Vagina (tissue), 2 donors: ENCODE measurements at regions not wholly inside any gene's neighbourhood (a gene's known extent, or its start where the extent isn't known, plus 50 kb on each side); places are given as distances from the start of the nearest gene placed in this dataset.

Source experiments
- DNase-seq, 2 donors: peaks; one replicate each; pipeline ENCODE4 v3.0.0-alpha.2; 2017; ENCODE audit errors: extremely low spot score in 2 of 2
- H3K27ac ChIP-seq: fragments of 200-600 bp; sonication (generic); one replicate; pipeline ENCODE4 v1.5.1; 2019
- H3K27me3 ChIP-seq: fragments of 200-600 bp; sonication (generic); one replicate; pipeline ENCODE4 v1.5.1; 2019
- H3K36me3 ChIP-seq, 2 donors: fragments of 200-600 bp; sonication (generic); one replicate each; pipeline ENCODE4 v1.5.1; 2017 to 2019
- H3K4me1 ChIP-seq: fragments of 200-600 bp; sonication (generic); one replicate; pipeline ENCODE4 v1.5.1; 2019
- H3K4me3 ChIP-seq, 2 donors: fragments of 200-600 bp; sonication (generic); 1 replicate in 1 of 2; 2 replicates in 1 of 2; pipeline ENCODE4 v1.5.1; 2016 to 2019
- H3K9me3 ChIP-seq: fragments of 200-600 bp; sonication (generic); one replicate; pipeline ENCODE4 v1.5.1; 2019
- POLR2A ChIP-seq, 2 donors: fragments of 450-650 bp; IDR thresholded peaks; one replicate each; pipeline ENCODE4 v1.6.1; 2017; ENCODE audit warnings: antibody characterized with exemption in 2 of 2, mild to moderate bottlenecking in 2 of 2, moderate library complexity in 2 of 2
- POLR2AphosphoS5 ChIP-seq, 2 donors: sonication (generic); formaldehyde crosslinking; IDR thresholded peaks; one replicate each; pipeline ENCODE4 v1.9.0; 2017; ENCODE audit warnings: antibody characterized with exemption in 2 of 2, mild to moderate bottlenecking in 2 of 2, low read depth in 1 of 2; ENCODE audit not compliant: insufficient read depth in 1 of 2
- intact Hi-C: fragments of 100-400 bp; cut with DNase I; formaldehyde crosslinking; loops from one replicate; pipeline ENCODE4 v1.15.1; 2023
- TF ChIP-seq, protein P1 (sequence below), 3 experiments: fragments of 450-650 bp in 2 of 3; fragments of 200-600 bp in 1 of 3; sonication (generic) in 1 of 3; IDR thresholded peaks; one replicate each; pipeline ENCODE4 v1.5.1; 2017 to 2019; ENCODE audit warnings: antibody characterized with exemption in 3 of 3, mild to moderate bottlenecking in 2 of 3, moderate library complexity in 2 of 3

DNA sequence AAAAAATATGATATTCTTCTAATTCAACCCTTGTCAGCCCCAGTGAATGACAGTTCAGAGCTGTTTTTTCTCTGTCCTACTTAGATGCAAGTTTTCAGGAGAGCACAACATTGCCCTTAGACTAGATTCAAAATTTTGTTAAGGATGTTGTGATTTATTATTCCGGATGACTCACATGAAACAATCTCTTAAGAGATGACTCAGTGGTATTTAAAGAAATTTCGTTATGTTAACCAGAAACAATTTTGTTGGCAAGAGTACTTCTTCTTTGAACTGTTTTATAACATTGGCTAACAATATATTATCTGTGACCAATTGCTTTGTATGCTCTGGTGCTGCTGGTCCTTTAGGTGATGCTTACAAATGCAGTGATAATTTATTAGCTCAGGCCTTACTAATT is 132.0 kb downstream of the IZUMO3 start:
- TF ChIP-seq POLR2AphosphoS5 (IDR thresholded peaks at IDR 0.05; ENCODE audit: insufficient read depth in 1 of 2, low read depth in 1 of 2) = no peak
- no peak for TF ChIP-seq POLR2A (IDR thresholded peaks at IDR 0.05)
- TF ChIP-seq, protein P1, sequence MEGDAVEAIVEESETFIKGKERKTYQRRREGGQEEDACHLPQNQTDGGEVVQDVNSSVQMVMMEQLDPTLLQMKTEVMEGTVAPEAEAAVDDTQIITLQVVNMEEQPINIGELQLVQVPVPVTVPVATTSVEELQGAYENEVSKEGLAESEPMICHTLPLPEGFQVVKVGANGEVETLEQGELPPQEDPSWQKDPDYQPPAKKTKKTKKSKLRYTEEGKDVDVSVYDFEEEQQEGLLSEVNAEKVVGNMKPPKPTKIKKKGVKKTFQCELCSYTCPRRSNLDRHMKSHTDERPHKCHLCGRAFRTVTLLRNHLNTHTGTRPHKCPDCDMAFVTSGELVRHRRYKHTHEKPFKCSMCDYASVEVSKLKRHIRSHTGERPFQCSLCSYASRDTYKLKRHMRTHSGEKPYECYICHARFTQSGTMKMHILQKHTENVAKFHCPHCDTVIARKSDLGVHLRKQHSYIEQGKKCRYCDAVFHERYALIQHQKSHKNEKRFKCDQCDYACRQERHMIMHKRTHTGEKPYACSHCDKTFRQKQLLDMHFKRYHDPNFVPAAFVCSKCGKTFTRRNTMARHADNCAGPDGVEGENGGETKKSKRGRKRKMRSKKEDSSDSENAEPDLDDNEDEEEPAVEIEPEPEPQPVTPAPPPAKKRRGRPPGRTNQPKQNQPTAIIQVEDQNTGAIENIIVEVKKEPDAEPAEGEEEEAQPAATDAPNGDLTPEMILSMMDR (IDR thresholded peaks at IDR 0.05) = no peak
- Histone ChIP-seq H3K4me3 (no peak overlapping the region), H3K27ac (no peak overlapping the region), H3K9me3 (no peaks in the 10 kb centered on the region), H3K27me3 (no peaks in the 10 kb centered on the region), H3K4me1 (no peaks in the 10 kb centered on the region), H3K36me3 (no peaks in the 10 kb centered on the region)
- intact Hi-C loops = loop anchor here (2.0 kb wide), 1 partner anchor 63 kb away; no protein-coding TSS in a partner anchor
- no peak for DNase-seq

DNA sequence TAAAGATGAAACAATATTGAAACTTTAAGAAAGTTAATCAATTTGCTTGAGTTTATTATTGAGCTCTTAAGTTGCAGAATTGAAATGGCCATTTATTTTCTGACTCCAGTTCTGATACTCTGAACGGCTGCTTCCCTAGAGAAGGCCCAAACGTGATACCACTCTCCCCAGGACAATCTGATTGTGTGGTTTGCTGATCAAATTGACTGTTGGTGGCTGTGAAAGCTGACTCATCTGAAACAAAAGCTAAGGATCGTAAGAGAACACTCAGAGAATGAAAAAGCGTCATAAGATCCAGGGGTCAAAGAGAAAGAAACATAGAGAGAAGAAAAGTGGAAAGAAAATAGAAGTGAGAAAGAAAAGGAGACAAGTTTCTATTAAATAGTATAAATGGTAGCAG is 147.2 kb downstream of the IZUMO3 start:
- intact Hi-C loops = no loop called here

DNA sequence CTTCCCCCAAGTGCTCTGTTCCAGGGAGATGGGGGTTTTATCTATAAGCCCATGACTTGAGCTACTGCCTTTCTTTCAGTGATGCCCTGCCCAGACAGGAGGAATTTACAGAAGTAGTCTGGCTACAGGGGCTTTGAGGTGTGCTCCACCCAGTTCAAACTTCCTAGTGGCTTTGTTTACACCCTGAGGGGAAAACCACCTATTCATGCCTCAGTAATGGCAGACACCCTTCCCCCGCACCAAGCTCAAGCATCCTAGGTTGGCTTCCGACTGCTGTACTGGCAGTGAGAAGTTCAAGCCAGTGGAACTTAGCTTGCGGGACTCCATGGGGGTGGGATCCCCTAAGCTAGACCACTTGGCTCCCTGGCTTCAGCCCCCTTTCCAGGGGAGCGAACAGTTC is 154.6 kb downstream of the IZUMO3 start:
- H3K27ac ChIP-seq = no peak overlapping the region
- H3K4me1 ChIP-seq = no peaks in the 10 kb centered on the region
- no peaks in the 10 kb centered on the region for H3K36me3 ChIP-seq
- no peak for DNase-seq
- H3K4me3 ChIP-seq = no peak overlapping the region
- TF ChIP-seq POLR2AphosphoS5 (IDR thresholded peaks at IDR 0.05; ENCODE audit: insufficient read depth in 1 of 2, low read depth in 1 of 2) (no peak), POLR2A (IDR thresholded peaks at IDR 0.05) (no peak)
- TF ChIP-seq, protein P1 (IDR thresholded peaks at IDR 0.05) = no peak
- no peaks in the 10 kb centered on the region for H3K9me3 ChIP-seq
- intact Hi-C loops = no loop called here
- H3K27me3 ChIP-seq = no peaks in the 10 kb centered on the region

More for the DNA sequence above, 147.2 kb downstream of the IZUMO3 start:
- Histone ChIP-seq H3K9me3 (no peaks in the 10 kb centered on the region), H3K4me1 (no peaks in the 10 kb centered on the region), H3K27me3 (no peaks in the 10 kb centered on the region), H3K27ac (no peak overlapping the region), H3K36me3 (no peaks in the 10 kb centered on the region), H3K4me3 (no peak overlapping the region)
- TF ChIP-seq POLR2AphosphoS5 (IDR thresholded peaks at IDR 0.05; ENCODE audit: insufficient read depth in 1 of 2, low read depth in 1 of 2) (no peak), POLR2A (IDR thresholded peaks at IDR 0.05) (no peak)
- TF ChIP-seq, protein P1 (IDR thresholded peaks at IDR 0.05) = no peak
- no peak for DNase-seq

DNA sequence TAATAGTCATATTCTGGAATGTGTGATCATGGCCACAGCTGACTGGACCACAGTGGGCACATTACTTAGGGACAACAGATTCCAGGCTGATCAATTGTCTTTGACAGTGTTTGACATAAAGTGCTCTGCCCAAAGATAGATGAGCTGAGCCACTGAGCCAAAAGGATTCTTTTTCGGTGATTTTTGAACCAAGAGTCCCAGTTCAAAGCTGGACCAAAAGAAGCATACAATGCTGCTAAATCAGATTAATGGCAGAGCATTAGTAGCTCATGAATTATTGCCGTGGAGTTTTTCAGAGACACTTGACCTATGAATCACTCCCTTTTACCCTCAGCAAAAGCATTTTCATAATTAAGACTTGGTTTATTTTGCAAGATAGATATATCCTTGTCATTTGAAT is 160.6 kb downstream of the IZUMO3 start:
- Histone ChIP-seq H3K27me3 (no peaks in the 10 kb centered on the region), H3K36me3 (no peaks in the 10 kb centered on the region), H3K4me3 (no peak overlapping the region), H3K9me3 (no peaks in the 10 kb centered on the region), H3K4me1 (no peaks in the 10 kb centered on the region), H3K27ac (no peak overlapping the region)
- intact Hi-C loops = no loop called here
- TF ChIP-seq, protein P1 (IDR thresholded peaks at IDR 0.05) = no peak
- TF ChIP-seq POLR2A (IDR thresholded peaks at IDR 0.05) (no peak), POLR2AphosphoS5 (IDR thresholded peaks at IDR 0.05; ENCODE audit: insufficient read depth in 1 of 2, low read depth in 1 of 2) (no peak)
- DNase-seq = no peak

DNA sequence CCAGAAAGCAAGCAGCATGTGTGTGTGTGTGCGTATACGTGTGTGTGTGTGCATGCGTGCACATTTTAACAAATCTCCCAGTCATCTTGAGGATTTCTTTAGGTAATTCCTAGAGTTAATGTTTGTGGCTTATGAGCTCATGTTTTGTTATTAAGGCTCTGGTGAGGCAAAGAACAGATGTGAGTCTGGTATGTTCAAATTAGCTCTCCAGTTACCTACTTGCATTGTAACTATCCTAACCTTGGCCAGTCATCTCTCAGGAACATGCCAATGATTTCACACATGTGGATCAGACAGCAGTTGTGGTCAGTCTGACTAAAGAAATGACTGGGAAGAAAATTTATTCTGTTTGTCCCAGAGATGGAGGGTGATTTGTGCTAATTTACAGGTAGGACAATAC is 163.1 kb downstream of the IZUMO3 start:
- no peak overlapping the region for H3K4me3 ChIP-seq
- H3K27ac ChIP-seq = no peak overlapping the region
- no peaks in the 10 kb centered on the region for H3K36me3 ChIP-seq
- TF ChIP-seq POLR2AphosphoS5 (IDR thresholded peaks at IDR 0.05; ENCODE audit: insufficient read depth in 1 of 2, low read depth in 1 of 2) (no peak), POLR2A (IDR thresholded peaks at IDR 0.05) (no peak)
- TF ChIP-seq, protein P1 (IDR thresholded peaks at IDR 0.05) = no peak
- no peaks in the 10 kb centered on the region for H3K4me1 ChIP-seq
- no peaks in the 10 kb centered on the region for H3K9me3 ChIP-seq
- intact Hi-C loops = no loop called here
- no peaks in the 10 kb centered on the region for H3K27me3 ChIP-seq
- DNase-seq = no peak
